ENCODE measurements at regions not wholly inside any gene's neighbourhood (a gene's known extent, or its start where the extent isn't known, plus 50 kb on each side); places are given as distances from the start of the nearest gene placed in this dataset.
"Not testable (repeated sequence)": the region's sequence is repeated elsewhere in the genome, so short reads cannot be mapped to it uniquely, and the experiment has no call there.

DNA sequence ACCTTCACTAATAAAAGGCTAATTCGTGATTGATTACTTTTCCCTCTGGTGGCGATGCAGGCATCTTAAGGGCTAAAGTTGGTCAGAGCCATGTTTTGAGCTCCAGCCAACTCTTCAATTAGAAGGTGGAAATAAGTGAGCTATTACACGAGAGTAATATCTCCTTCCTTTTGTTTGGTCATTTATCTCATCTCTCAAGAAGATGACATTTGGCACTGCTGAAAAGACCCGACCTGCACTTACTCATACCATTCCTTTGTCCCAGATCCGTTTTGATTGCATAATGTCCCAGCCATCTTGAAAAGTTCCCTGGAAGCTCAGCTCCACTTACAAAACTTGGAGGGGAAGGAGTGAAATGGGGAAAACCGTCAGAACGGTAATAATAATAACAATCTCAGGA is 316.2 kb downstream of the VRK1 start:
- no peak for DNase-seq (ENCODE audit: extremely low read depth in 1 of 11, low read depth in 9 of 11, low spot score in 4 of 11)

DNA sequence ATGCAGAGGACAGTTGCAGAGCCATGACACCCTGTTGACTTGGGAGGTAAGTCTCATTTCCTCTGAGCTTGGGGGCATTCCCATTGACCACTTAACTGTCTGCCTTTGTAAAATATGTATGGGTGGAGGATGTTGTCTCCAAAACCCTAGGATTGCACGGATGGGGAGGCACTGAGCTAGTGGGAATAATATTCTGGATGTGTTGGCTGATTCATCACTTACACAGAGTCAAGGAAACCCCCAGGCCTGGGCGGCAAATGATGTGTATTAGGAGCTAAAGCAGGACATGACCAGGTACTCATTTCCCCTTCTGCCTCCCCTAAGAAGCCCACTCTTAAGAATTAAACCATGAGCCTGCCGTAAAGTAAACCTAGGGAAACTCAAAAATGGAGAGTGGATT is 319.4 kb downstream of the VRK1 start:
- no peak for DNase-seq (ENCODE audit: extremely low read depth in 1 of 11, low read depth in 9 of 11, low spot score in 4 of 11)

DNA sequence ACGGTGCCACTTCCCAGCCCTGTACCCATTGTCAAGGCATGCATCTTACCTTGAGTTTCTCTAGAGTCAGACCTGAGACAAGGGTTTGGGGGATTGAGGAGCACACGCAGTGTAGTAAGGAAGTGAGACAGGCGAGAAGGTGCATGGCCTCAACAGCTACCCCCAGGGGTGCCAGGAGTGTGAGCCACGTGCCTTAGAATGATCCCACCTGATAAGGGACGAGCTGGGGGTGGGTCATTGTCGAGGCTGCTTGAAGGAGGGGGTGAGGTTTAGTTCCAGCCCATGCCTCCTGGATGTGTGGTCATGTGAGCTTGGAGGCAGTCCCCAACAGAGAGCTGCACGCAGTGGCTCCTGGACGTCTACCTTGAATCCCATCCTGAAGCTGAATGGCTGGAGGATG is 320.5 kb downstream of the VRK1 start:
- DNase-seq (ENCODE audit: extremely low read depth in 1 of 11, low read depth in 9 of 11, low spot score in 4 of 11), result no peak

DNA sequence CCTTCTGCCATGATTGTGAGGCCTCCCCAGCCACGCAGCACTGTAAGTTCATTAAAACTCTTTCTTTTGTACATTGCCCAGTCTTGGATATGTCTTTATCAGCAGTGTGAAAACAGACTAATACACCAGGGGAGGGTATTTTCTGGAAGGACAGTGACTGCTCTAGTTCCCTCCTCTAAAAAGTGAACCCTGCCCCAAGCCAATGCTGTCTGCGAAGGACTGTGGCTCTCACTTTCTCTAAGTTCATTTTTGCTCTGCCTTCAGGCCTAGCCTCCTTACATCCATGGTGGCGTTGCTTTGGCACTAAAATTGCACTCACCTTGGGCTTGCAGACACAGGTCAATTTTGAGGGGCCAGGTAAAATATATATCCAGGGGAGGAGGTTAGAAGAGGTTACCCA is 323.0 kb downstream of the VRK1 start:
- no peak for DNase-seq (ENCODE audit: extremely low read depth in 1 of 11, low read depth in 9 of 11, low spot score in 4 of 11)

DNA sequence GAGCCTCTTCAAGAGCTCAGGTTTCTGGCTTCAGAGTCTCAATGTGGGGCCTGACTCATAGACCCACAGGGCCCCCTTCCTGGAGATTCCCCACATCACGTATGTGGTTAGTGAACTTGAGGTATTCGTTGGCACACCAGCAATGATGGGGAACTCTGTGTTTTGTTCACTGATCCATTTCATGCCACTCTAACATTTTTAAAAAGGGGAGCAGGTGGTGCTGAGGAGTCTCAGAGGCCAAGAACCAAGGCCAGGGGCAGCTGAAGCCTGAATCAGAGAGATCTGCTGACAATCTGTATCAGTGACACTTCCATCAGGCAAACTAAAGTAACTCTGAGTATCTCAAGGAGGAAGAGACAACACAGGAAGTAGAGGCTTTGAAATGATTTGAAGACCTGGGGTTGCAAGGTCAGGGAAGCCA is 323.4 kb downstream of the VRK1 start:
- DNase-seq (ENCODE audit: extremely low read depth in 1 of 11, low read depth in 9 of 11, low spot score in 4 of 11), result no peak

DNA sequence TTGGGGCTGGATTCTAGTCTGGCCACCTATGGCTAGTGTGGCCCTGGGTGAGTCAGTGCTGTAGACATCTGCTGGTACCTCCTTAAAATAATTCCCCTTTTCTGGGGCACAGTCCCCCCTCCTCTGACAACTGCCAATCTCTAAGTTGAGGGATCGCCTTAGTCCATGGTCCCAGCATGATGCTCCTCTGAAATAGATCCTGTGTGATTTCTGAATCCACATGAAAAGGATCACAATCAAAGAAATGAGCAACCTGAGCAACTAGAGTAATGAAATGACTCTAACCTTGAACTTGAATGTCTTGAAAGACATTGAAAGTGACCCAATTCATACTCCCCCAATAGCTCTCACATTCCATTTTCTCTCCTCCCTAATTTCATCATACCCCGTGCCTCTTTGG is 332.5 kb downstream of the VRK1 start:
- DNase-seq (ENCODE audit: extremely low read depth in 1 of 11, low read depth in 9 of 11, low spot score in 4 of 11), result no peak

DNA sequence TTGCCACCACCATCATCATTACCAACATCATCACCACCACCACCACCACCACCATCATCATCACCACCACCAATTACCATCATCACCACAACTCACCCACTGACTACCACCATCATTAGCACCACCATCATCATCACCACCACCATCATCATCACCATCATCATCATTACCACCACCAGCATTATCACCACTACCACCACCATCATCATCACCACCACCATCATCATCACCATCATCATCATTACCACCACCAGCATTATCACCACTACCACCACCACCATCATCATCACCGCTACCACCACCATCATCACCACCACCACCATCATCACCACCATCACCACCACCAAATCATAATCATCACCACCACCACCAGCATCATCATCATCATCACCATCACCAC is 338.7 kb downstream of the VRK1 start:
- DNase-seq (ENCODE audit: extremely low read depth in 1 of 11, low read depth in 9 of 11, low spot score in 4 of 11), result not testable (repeated sequence)

DNA sequence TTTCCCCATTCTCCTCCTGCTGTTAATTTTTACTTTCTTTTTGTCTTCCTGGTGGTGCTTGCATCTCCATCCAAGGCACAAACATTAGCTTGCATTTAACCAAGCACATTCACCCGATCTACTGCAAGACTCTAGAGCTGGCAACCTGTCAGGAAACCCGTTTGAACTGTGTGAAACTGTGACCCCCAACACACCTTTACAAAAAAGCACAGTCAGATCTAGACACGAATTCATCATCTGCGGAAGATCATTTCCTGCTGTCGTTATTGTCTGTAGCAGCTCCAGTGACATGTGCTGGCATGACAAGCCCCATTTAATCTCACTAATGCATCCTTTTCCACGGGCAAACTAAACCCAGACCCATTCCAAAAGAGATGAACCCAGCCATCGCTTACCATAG is 340.5 kb downstream of the VRK1 start:
- DNase-seq (ENCODE audit: extremely low read depth in 1 of 11, low read depth in 9 of 11, low spot score in 4 of 11), result no peak

DNA sequence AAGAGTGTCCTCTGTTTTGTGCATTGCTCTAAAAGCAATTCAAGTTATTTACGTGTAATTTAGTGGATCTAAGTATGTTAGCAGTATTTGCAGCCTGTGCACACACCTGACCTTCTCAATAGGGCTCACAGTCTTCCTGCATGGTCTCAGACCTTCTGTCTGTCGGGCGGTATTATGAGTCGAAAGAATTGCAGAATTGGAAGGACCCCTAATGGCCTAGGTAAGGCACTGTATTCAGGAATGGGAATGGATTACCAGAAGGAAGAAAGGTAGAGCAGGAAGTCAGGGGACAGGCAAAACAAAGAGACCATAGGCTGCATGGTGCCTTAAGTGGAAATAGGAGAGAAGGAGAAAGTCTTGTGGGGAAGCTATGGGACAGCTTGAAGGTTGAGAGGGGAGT is 341.6 kb downstream of the VRK1 start:
- no peak for DNase-seq (ENCODE audit: extremely low read depth in 1 of 11, low read depth in 9 of 11, low spot score in 4 of 11)

DNA sequence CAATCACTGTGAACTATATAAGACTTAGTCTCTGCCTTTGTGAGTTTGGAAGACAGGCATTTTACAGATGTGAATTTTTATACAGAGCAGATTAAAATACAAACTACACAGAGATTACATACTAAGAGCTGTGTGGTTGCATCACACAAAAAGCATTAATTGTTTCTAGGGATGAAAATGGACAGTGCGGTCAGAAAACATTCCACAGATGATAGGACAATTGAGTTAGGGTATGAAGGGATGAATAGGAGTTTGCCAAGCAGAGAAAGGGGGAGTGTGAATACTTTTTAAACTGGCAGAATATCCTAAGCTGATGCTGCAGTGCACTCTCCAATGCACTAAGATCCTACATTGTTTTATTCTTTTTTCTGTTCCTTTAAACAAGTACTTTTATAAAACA is 345.8 kb downstream of the VRK1 start:
- DNase-seq (ENCODE audit: extremely low read depth in 1 of 11, low read depth in 9 of 11, low spot score in 4 of 11), result no peak

DNA sequence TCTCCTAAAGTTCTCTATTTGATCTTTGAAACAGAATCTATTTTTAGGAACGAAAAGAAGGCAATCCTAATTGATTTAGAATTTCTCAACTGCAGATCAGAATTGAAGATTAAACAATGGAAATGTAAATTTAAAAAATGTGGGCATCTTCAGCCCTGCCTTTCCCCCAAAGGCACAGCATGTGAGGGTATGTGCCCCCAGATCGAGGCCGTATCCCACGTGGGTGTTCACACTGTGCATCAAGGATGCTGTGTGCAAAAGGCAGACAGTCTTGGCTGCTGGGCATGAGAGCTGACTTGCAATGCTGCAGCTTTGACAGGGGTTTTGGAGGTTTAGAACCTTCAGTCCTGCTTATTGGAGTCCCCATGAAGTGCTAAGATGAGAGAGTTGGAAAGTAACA is 346.3 kb downstream of the VRK1 start:
- no peak for DNase-seq (ENCODE audit: extremely low read depth in 1 of 11, low read depth in 9 of 11, low spot score in 4 of 11)

DNA sequence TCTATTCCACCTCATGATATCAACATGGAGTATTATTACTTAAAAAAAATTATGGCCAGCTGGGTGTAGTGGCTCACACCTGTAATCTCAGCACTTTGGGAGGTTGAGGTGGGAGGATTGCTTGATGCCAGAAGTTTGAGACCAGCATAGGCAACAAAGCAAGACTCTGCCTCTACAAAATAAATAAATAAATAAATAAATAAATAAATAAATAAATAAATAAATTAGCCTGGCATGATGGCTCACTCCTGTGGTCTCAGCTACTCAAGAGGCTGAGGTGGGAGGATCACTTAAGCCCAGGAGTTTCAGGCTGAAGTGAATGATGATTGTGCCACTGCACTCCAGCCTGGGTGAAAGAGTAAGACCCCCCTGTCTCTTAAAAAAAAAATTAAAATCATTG is 350.8 kb downstream of the VRK1 start:
- DNase-seq (ENCODE audit: extremely low read depth in 1 of 11, low read depth in 9 of 11, low spot score in 4 of 11), result not testable (repeated sequence)

DNA sequence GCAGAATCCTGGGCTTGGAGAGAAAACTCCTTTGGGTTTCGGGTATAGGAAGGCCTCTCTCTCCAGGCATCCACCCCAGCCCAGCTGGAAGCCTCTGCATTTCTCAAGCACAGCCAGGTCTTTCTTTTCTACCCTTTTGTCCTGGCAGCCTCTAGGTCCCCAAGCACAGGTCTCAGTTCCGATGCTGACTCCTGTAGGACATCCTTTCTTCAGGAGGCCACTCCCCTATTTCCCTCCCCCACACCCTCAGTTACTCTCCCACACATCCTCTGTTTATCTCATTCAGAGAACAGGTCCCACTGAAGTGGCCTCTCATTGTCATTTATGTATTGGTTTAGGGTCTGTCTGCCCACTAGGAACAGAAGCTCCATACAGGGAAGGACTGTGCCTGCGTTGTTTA is 352.6 kb downstream of the VRK1 start:
- no peak for DNase-seq (ENCODE audit: extremely low read depth in 1 of 11, low read depth in 9 of 11, low spot score in 4 of 11)

DNA sequence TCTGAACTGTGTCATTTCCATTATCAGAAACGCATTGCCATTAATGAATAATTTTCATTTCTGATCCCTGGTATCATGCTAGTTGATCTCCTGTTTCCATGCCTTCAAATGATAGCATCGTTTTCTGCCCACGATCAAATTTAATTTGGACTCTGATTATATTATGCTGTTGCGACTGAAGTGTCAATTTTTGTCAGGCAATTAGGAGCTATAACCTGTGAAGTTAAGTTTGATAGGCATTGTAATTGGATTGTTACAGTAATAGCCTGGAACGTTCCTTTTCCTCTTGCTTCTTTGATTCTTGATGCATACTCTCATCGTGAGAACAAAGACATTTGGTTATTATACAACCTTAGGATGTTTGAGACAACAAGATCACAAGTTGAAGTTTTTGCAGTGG is 356.3 kb downstream of the VRK1 start:
- no peak for DNase-seq (ENCODE audit: extremely low read depth in 1 of 11, low read depth in 9 of 11, low spot score in 4 of 11)

DNA sequence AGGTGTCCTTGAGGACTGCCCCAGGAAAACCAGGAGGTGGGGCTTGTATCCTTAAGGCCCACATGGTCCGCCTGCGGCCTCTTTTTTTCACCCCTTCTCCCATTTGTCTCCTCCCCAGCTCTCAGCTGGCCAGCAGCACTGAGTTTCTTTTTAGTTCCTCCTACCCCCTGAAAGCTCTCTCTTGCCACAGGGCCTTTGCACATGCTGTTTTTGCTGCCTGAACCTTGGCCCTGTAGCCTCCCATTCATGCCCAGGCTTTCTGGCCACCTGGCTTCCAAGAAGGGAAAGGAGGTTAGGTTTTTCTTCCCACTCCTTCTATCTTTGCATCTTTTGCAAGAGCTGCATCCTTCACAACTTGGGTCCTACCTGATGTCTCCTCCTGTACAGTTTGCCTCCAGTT is 358.1 kb downstream of the VRK1 start:
- no peak for DNase-seq (ENCODE audit: extremely low read depth in 1 of 11, low read depth in 9 of 11, low spot score in 4 of 11)

DNA sequence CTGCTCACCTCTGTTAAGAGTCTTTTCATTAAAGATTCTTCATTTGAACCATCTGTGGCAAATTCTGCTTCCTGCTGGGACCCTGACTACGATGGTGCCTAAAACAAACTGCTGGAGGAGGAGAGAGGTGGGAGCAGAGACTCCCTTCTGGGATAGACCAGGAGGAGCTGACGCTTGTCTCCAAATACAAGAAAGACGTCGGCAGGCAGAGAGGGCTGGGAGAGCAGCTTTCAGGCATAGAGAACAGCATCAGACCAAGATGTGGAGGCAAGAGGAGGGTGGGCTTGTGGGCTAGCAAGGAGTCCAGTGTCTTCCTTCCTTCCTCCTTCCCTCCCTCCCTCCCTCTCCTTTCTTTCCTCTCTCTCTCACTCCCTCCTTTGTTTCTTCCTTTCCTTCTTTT is 358.6 kb downstream of the VRK1 start:
- no peak for DNase-seq (ENCODE audit: extremely low read depth in 1 of 11, low read depth in 9 of 11, low spot score in 4 of 11)

DNA sequence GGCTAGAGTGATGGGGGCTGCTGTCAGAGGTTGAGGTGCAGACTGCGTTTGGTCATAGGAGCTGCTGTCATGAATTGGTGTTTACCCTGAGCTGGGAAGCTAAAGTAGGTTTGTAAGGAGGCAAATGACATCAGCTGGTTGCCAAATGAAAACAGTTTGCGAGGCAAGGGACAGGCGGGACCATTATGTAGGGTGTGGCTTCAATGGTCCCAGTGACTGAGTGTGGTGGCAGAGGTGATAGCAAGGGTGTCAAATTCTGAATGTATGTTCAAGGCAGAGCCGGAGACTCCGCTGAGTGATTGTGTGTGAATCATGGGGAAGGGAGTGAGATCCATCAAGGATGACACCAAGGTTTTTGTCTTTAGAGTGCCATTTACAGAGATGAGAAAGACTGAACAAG is 359.5 kb downstream of the VRK1 start:
- no peak for DNase-seq (ENCODE audit: extremely low read depth in 1 of 11, low read depth in 9 of 11, low spot score in 4 of 11)

DNA sequence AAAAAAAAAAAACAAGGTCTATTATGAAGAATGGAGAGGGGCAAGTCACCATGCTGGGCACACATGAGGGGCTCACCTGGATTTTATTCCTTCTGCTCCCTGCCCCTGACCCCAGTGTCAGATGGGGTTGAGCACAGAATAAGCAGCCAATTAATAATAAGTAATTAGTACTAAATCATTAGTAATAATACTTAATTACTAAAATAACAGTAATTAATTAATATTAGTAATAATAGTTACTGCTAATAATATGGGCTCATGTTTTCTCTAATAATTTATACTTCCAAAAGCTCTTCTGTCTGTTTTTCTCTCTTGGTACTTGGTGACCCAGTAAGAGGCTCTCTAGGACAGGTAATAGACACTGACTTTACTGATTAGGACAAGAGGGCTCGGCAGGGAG is 360.9 kb downstream of the VRK1 start:
- no peak for DNase-seq (ENCODE audit: extremely low read depth in 1 of 11, low read depth in 9 of 11, low spot score in 4 of 11)

DNA sequence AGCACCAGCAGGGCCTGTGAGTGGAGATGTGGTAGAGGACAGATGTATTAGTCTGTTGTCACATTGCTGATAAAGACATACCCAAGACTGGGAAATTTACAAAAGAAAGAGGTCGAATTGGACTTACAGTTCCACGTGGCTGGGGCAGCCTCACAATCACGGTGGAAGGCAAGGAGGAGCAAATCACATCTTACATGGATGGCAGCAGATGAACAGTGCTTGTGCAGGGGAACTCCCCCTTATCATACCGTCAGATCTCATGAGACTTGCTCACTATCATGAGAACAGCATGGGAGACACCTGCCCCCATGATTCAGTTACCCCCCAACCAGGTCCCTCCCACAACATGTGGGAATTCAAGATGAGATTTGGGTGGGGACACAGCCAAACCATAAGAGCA is 361.9 kb downstream of the VRK1 start:
- no peak for DNase-seq (ENCODE audit: extremely low read depth in 1 of 11, low read depth in 9 of 11, low spot score in 4 of 11)

DNA sequence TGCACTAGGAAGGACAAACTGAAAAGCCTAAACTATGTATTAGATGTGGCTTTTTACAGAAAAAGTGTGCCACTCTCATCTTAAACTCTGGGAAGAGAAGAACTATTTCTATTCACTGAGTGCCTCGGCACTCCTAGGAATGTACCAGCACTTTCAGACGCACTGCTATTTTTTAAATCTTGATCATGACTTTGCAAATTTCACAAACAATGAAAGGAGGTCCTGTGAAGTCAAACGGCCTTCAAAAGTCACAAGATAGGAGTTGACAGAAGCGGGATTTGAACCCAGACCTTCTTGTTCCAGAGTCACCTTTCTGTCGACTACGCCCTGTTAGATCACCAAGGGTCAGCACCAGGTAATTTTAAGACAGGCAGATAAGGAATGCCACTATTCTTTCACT is 365.4 kb downstream of the VRK1 start:
- no peak for DNase-seq (ENCODE audit: extremely low read depth in 1 of 11, low read depth in 9 of 11, low spot score in 4 of 11)

DNA sequence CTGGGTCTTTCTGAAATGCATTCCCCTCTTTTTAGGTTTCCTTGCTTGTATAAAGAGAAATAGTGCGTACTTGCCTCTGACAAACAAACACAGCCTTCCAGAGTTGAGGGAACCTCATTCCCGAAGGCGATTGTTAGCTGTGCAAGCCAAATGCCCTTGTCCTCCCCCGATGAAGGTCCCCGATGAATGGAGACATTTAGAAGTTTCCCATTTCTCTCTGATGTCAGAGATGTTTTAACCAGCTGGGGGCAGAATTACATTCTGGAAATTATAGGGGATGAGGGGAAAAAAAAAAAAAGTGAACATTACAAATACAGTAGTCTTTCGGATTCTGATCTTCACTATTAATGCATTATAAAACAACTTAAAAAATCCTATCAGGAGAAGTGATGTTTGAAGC is 366.8 kb downstream of the VRK1 start:
- no peak for DNase-seq (ENCODE audit: extremely low read depth in 1 of 11, low read depth in 9 of 11, low spot score in 4 of 11)

DNA sequence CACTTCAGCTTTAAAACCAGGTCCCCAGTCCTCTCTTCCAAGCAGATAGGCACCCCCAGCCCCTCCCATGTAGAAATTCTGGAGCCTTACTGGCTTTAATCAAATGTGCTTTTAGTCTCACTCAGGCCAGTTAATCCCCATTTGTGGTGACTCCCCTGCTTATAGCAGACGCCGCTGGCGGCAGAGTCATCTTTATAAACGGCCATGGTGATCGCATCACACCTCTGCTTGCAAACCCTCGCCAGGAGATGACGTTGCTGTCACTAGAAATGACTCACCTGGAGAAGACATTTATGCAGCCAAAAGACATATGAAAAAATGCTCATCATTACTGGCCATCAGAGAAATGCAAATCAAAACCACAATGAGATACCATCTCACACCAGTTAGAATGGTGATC is 369.3 kb downstream of the VRK1 start:
- no peak for DNase-seq (ENCODE audit: extremely low read depth in 1 of 11, low read depth in 9 of 11, low spot score in 4 of 11)
